HG02884 (cell line): ENCODE measurements at regions not wholly inside any gene's neighbourhood (a gene's known extent, or its start where the extent isn't known, plus 50 kb on each side); places are given as distances from the start of the nearest gene placed in this dataset.

Experiments
- ATAC-seq: cut with Tn5 transposase; IDR thresholded peaks from one replicate; pipeline ENCODE4 v1.9.1; 2021; ENCODE audit warnings: mild to moderate bottlenecking, moderate library complexity; ENCODE audit not compliant: unreplicated experiment

GRCh38 chr2:18384242-18384641, 176.2 kb downstream of the RDH14 start:
- ATAC-seq, result no peak

GRCh38 chr2:18381386-18381785, 179.1 kb downstream of the RDH14 start:
- no peak for ATAC-seq

GRCh38 chr2:18380321-18380720, 180.1 kb downstream of the RDH14 start:
- no peak for ATAC-seq

- no peak for ATAC-seq
Measured at GRCh38 chr2:18379870-18380269, 180.6 kb downstream of the RDH14 start.

GRCh38 chr2:18378020-18378653, 182.3 kb downstream of the RDH14 start:
- ATAC-seq, result peak; percentile 89

GRCh38 chr2:18376936-18377335, 183.5 kb downstream of the RDH14 start:
- ATAC-seq, result no peak

- no peak for ATAC-seq
Measured at GRCh38 chr2:18373664-18374063, 186.8 kb downstream of the RDH14 start.

- no peak for ATAC-seq
Measured at GRCh38 chr2:18373081-18373480, 187.4 kb downstream of the RDH14 start.

GRCh38 chr2:18372641-18373040, 187.8 kb downstream of the RDH14 start:
- no peak for ATAC-seq

GRCh38 chr2:18369760-18370159, 190.7 kb downstream of the RDH14 start:
- ATAC-seq, result no peak

GRCh38 chr2:18368008-18368407, 192.4 kb downstream of the RDH14 start:
- ATAC-seq, result no peak

GRCh38 chr2:18365342-18365741, 195.1 kb downstream of the RDH14 start:
- ATAC-seq, result no peak

- no peak for ATAC-seq
Measured at GRCh38 chr2:18363348-18363747, 197.1 kb downstream of the RDH14 start.

- no peak for ATAC-seq
Measured at GRCh38 chr2:18362696-18363095, 197.8 kb downstream of the RDH14 start.

GRCh38 chr2:18357537-18357936, 202.9 kb downstream of the RDH14 start:
- ATAC-seq, result no peak

GRCh38 chr2:18356676-18357075, 203.8 kb downstream of the RDH14 start:
- no peak for ATAC-seq

- no peak for ATAC-seq
Measured at GRCh38 chr2:18349421-18349820, 211.0 kb downstream of the RDH14 start.

GRCh38 chr2:18346874-18347273, 213.6 kb downstream of the RDH14 start:
- no peak for ATAC-seq

- ATAC-seq, result no peak
Measured at GRCh38 chr2:18346344-18346743, 214.1 kb downstream of the RDH14 start.

GRCh38 chr2:18345848-18346247, 214.6 kb downstream of the RDH14 start:
- ATAC-seq, result no peak

- no peak for ATAC-seq
Measured at GRCh38 chr2:18342901-18343300, 217.6 kb downstream of the RDH14 start.

GRCh38 chr2:18339326-18339725, 221.1 kb downstream of the RDH14 start:
- no peak for ATAC-seq

- ATAC-seq, result no peak
Measured at GRCh38 chr2:18336975-18337374, 223.5 kb downstream of the RDH14 start.
